ENCODE measurements at regions not wholly inside any gene's neighbourhood (a gene's known extent, or its start where the extent isn't known, plus 50 kb on each side); places are given as distances from the start of the nearest gene placed in this dataset.
"Not testable (repeated sequence)": the region's sequence is repeated elsewhere in the genome, so short reads cannot be mapped to it uniquely, and the experiment has no call there.

DNA sequence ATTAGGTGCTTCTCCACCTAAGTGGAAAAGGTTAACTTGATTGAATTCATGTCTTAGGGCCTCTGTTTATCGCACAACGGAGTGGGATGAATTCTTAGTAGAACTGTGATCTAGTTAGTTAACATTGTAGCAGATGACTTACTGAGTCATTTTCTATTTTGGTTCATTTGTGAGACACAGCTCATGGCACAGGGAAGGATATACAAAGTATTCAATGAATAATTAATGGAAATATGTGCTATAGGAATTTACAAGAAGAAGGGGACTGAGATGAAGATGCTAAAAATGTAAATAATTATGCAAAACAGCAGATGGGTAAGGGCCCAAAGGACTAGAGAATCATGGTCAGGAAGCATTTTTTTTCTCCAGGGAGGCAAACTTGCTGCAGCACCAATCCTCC, 1950.9 kb downstream of the KHDRBS2 start:
- H3K56ac ChIP-seq (replicated peaks; ENCODE audit: insufficient read length, low read depth, low read length); CTCF ChIA-PET (ENCODE audit: partially characterized antibody); H2BK120ac ChIP-seq (replicated peaks; ENCODE audit: low read depth, low read length); H4K8ac ChIP-seq (ENCODE audit: extremely low read depth, insufficient read depth, low read length); H4K20me1 ChIP-seq (replicated peaks in 1 of 2; ENCODE audit: control insufficient read depth in 1 of 2, insufficient read depth in 2 of 2, low read length in 2 of 2); H3K23ac ChIP-seq (ENCODE audit: insufficient read length); H3K4me1 ChIP-seq (replicated peaks in 1 of 4; ENCODE audit: control insufficient read depth in 3 of 4, insufficient read depth in 4 of 4, low read length in 3 of 4); H2AFZ ChIP-seq (ENCODE audit: low read length); H3K23me2 ChIP-seq (ENCODE audit: low read depth, low read length); H3K27me3 ChIP-seq (replicated peaks in 1 of 4; ENCODE audit: control insufficient read depth in 3 of 4, extremely low read depth in 1 of 4, insufficient read depth in 3 of 4, low read length in 3 of 4); FAIRE-seq; H3K27ac ChIP-seq (ENCODE audit: low read depth, low read length); H3K9me3 ChIP-seq (ENCODE audit: insufficient read depth in 2 of 2, low read depth in 1 of 2, low read length in 1 of 2); H3K9ac ChIP-seq (replicated peaks in 1 of 4; ENCODE audit: extremely low read depth in 1 of 4, low read depth in 3 of 4, low read length in 3 of 4); H2BK5ac ChIP-seq (ENCODE audit: low read depth, low read length); H3K79me2 ChIP-seq (ENCODE audit: control insufficient read depth in 1 of 2, insufficient read depth in 2 of 2, low read length in 2 of 2); H3K36me3 ChIP-seq (ENCODE audit: control insufficient read depth in 2 of 4, insufficient read depth in 4 of 4, low read length in 3 of 4); POLR2A ChIA-PET (ENCODE audit: partially characterized antibody); H3K14ac ChIP-seq (ENCODE audit: insufficient read length); H3K79me1 ChIP-seq (ENCODE audit: low read depth, low read length); H2AK5ac ChIP-seq (ENCODE audit: low read depth, low read length); H3K4me2 ChIP-seq (ENCODE audit: insufficient read depth in 1 of 2, low read depth in 2 of 2, low read length in 2 of 2); H2BK12ac ChIP-seq (ENCODE audit: low read depth, low read length); H4K5ac ChIP-seq (ENCODE audit: insufficient read length, low read depth, low read length); H2BK20ac ChIP-seq (ENCODE audit: low read length); H3K4ac ChIP-seq (replicated peaks; ENCODE audit: insufficient read length, low read depth, low read length); H3K18ac ChIP-seq (ENCODE audit: extremely low read depth, low read length); DNase-seq (ENCODE audit: low read depth in 1 of 2, low spot score in 2 of 2); H2BK15ac ChIP-seq (ENCODE audit: low read length); H3K4me3 ChIP-seq (ENCODE audit: extremely low read depth in 1 of 4, insufficient read depth in 2 of 4, low read depth in 3 of 4, low read length in 4 of 4); H4K91ac ChIP-seq (replicated peaks; ENCODE audit: insufficient read length, low read length): not testable (repeated sequence)
- 98% methylated on average over 2 of the region's 2 CpGs; no CpG with 5 or more reads in 1 of the 2 experiments for WGBS, 2 experiments (ENCODE audit: extremely low coverage in 1 of 2, insufficient coverage in 1 of 2, insufficient read length in 1 of 2, insufficient replicate concordance in 2 of 2, low coverage in 1 of 2, low lambda C conversion rate in 2 of 2, missing lambda C conversion rate in 1 of 2)

Data from H1 (cell line).